Large intestine (tissue), 3 donors: ENCODE measurements at regions not wholly inside any gene's neighbourhood (a gene's known extent, or its start where the extent isn't known, plus 50 kb on each side); places are given as distances from the start of the nearest gene placed in this dataset.

Experiments
- DNase-seq, 2 donors: peaks; one replicate each; pipeline versions ENCODE4 v3.0.0 to v3.0.0-alpha.2; 2013
- H3K27ac ChIP-seq: one replicate; pipeline ENCODE4 v1.5.1; 2013; ENCODE audit warnings: low read length
- H3K27me3 ChIP-seq: 2 replicates; pipeline ENCODE4 v1.6.1; 2013; ENCODE audit warnings: low read length; ENCODE audit not compliant: control insufficient read depth, insufficient read depth
- H3K36me3 ChIP-seq: 2 replicates; pipeline ENCODE4 v1.6.1; 2013; ENCODE audit warnings: low read length; ENCODE audit not compliant: control insufficient read depth, insufficient read depth
- H3K4me1 ChIP-seq: one replicate; pipeline ENCODE4 v1.6.1; 2013; ENCODE audit warnings: low read length; ENCODE audit not compliant: control insufficient read depth, insufficient read depth
- H3K4me3 ChIP-seq: one replicate; pipeline ENCODE4 v1.5.1; 2013; ENCODE audit warnings: low read length
- H3K9me3 ChIP-seq: one replicate; pipeline ENCODE4 v1.6.1; 2013; ENCODE audit warnings: mild to moderate bottlenecking, low read depth, low read length, moderate library complexity; ENCODE audit not compliant: control insufficient read depth
- WGBS: methylation state at CpG from one replicate; pipeline ENCODE4 v1.1.5; 2013; ENCODE audit warnings: low lambda C conversion rate; ENCODE audit not compliant: insufficient coverage; 5-methylcytosine and 5-hydroxymethylcytosine counted together

- no CpG with 5 or more reads among the region's 5 CpGs for WGBS
- Histone ChIP-seq H3K9me3 (no peaks in the 10 kb centered on the region), H3K4me1 (no peaks in the 10 kb centered on the region), H3K36me3 (no peaks in the 10 kb centered on the region), H3K27ac (no peak overlapping the region), H3K4me3 (no peak overlapping the region), H3K27me3 (no peaks in the 10 kb centered on the region)
- DNase-seq: no peak
Measured at GRCh38 chr5:12936221-12936620, 1008.3 kb downstream of the DNAH5 start.

DNA sequence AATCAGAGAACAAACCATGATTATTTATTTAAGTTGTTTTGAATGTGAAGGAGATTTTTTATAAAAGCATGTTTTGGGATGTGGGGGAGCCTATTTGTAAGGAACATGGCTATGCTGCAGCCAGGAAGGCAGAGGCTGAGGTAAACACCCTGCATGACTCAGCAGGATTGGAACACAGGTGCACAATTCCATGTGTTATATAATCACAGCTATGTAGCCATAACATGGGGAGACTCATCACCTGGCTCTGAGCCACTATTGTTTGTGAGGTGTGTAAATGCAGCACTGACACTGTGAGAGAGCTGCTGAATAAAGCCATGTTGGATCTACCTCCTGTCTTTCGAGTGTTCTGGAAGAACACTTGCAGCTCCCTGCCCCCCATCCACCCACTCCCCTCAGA, 1009.8 kb downstream of the DNAH5 start:
- no CpG with 5 or more reads among the region's 1 CpG for WGBS
- H3K4me3 ChIP-seq: no peak overlapping the region
- no peak for DNase-seq

GRCh38 chr5:12920527-12920926, 1016.3 kb upstream of the CTNND2 start:
- H3K27me3 ChIP-seq: no peaks in the 10 kb centered on the region
- no peak overlapping the region for H3K4me3 ChIP-seq
- H3K9me3 ChIP-seq: no peaks in the 10 kb centered on the region
- DNase-seq: no peak
- no peaks in the 10 kb centered on the region for H3K36me3 ChIP-seq
- H3K4me1 ChIP-seq: no peaks in the 10 kb centered on the region
- H3K27ac ChIP-seq: no peak overlapping the region
- WGBS: 100% methylated on average over 1 of the region's 2 CpGs

More for the DNA sequence above, 1009.8 kb downstream of the DNAH5 start:
- no peaks in the 10 kb centered on the region for H3K4me1 ChIP-seq
- H3K9me3 ChIP-seq: no peaks in the 10 kb centered on the region
- H3K27me3 ChIP-seq: no peaks in the 10 kb centered on the region
- no peaks in the 10 kb centered on the region for H3K36me3 ChIP-seq
- no peak overlapping the region for H3K27ac ChIP-seq

DNA sequence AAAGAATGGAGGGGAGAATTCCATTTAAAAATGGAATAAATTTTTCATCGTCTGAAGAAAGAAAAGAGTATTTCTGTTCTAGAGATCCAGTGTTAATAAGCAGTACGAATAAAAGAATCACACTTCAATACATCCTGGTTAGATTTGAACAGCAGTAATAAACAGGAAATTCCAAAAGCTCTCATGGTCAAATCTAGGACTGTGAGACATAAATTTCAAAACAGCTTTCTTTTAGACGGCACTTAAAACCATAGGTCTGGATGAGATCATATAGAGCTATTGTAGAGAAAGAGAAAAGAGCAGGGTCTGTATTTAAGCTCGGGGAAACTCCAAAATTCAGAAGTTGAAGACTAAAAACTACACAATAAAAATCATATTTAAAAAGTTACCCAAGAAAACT, 1006.9 kb upstream of the CTNND2 start:
- Histone ChIP-seq H3K4me1 (no peaks in the 10 kb centered on the region), H3K27me3 (no peaks in the 10 kb centered on the region), H3K36me3 (no peaks in the 10 kb centered on the region), H3K9me3 (no peaks in the 10 kb centered on the region), H3K27ac (no peak overlapping the region), H3K4me3 (no peak overlapping the region)
- WGBS: 73% methylated on average over 3 of the region's 4 CpGs
- DNase-seq: no peak

- Histone ChIP-seq H3K27me3 (no peaks in the 10 kb centered on the region), H3K4me3 (no peak overlapping the region), H3K4me1 (no peaks in the 10 kb centered on the region), H3K9me3 (no peaks in the 10 kb centered on the region), H3K27ac (no peak overlapping the region), H3K36me3 (no peaks in the 10 kb centered on the region)
- 73% methylated on average over 3 of the region's 3 CpGs for WGBS
- no peak for DNase-seq
Measured at GRCh38 chr5:12910641-12911040, 1006.4 kb upstream of the CTNND2 start.

- Histone ChIP-seq H3K9me3 (no peaks in the 10 kb centered on the region), H3K4me1 (no peaks in the 10 kb centered on the region), H3K27ac (no peak overlapping the region), H3K4me3 (no peak overlapping the region), H3K36me3 (no peaks in the 10 kb centered on the region), H3K27me3 (no peaks in the 10 kb centered on the region)
- DNase-seq: no peak
- WGBS: no CpG with 5 or more reads among the region's 4 CpGs
Measured at GRCh38 chr5:12902611-12903010, 998.4 kb upstream of the CTNND2 start.

- H3K27ac ChIP-seq: no peak overlapping the region
- no peaks in the 10 kb centered on the region for H3K27me3 ChIP-seq
- no peaks in the 10 kb centered on the region for H3K9me3 ChIP-seq
- no peaks in the 10 kb centered on the region for H3K36me3 ChIP-seq
- no peak overlapping the region for H3K4me3 ChIP-seq
- H3K4me1 ChIP-seq: no peaks in the 10 kb centered on the region
- WGBS: no CpG with 5 or more reads among the region's 1 CpG
- DNase-seq: no peak
Measured at GRCh38 chr5:12901696-12902095, 997.5 kb upstream of the CTNND2 start.

DNA sequence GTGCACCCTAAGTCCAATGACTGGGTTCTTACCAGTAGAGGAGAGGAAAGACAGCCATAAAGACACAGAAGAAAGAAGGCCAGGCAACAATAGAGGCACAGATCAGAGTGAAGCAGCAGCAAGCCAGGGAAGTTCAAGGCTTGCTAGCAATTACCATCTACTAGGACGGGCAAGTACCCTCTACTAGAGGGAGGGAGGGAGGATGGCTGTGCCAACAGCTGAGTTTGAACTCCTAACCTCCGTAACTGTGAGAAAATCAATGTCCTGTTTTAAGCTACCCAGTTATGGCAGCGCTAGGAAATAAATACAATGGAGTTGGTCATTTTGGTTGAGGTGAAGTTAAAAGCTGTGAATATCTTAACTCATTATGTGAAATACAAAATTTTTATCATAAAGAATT, 991.8 kb upstream of the CTNND2 start:
- H3K27me3 ChIP-seq: no peaks in the 10 kb centered on the region
- H3K4me1 ChIP-seq: no peaks in the 10 kb centered on the region
- no peaks in the 10 kb centered on the region for H3K9me3 ChIP-seq
- H3K36me3 ChIP-seq: no peaks in the 10 kb centered on the region
- no peak for DNase-seq
- 92% methylated on average over 2 of the region's 3 CpGs for WGBS
- no peak overlapping the region for H3K4me3 ChIP-seq
- no peak overlapping the region for H3K27ac ChIP-seq

- DNase-seq: no peak
- no peak overlapping the region for H3K4me3 ChIP-seq
- no peaks in the 10 kb centered on the region for H3K9me3 ChIP-seq
- WGBS: 50% methylated on average over 1 of the region's 2 CpGs
- no peak overlapping the region for H3K27ac ChIP-seq
- no peaks in the 10 kb centered on the region for H3K36me3 ChIP-seq
- no peaks in the 10 kb centered on the region for H3K27me3 ChIP-seq
- no peaks in the 10 kb centered on the region for H3K4me1 ChIP-seq
Measured at GRCh38 chr5:12885018-12885417, 980.8 kb upstream of the CTNND2 start.

GRCh38 chr5:12883395-12883794, 979.1 kb upstream of the CTNND2 start:
- Histone ChIP-seq H3K4me1 (no peaks in the 10 kb centered on the region), H3K4me3 (no peak overlapping the region), H3K27me3 (no peaks in the 10 kb centered on the region), H3K27ac (no peak overlapping the region), H3K36me3 (no peaks in the 10 kb centered on the region), H3K9me3 (no peaks in the 10 kb centered on the region)
- no peak for DNase-seq
- WGBS: no CpG with 5 or more reads among the region's 5 CpGs

GRCh38 chr5:12876541-12877298, 972.5 kb upstream of the CTNND2 start:
- Histone ChIP-seq H3K9me3 (no peaks in the 10 kb centered on the region), H3K4me3 (no peak overlapping the region), H3K36me3 (no peaks in the 10 kb centered on the region), H3K27ac (no peak overlapping the region), H3K27me3 (no peaks in the 10 kb centered on the region), H3K4me1 (no peaks in the 10 kb centered on the region)
- no peak for DNase-seq
- no CpG with 5 or more reads among the region's 1 CpG for WGBS
